ENCODE measurements at regions not wholly inside any gene's neighbourhood (a gene's known extent, or its start where the extent isn't known, plus 50 kb on each side); places are given as distances from the start of the nearest gene placed in this dataset.

DNA sequence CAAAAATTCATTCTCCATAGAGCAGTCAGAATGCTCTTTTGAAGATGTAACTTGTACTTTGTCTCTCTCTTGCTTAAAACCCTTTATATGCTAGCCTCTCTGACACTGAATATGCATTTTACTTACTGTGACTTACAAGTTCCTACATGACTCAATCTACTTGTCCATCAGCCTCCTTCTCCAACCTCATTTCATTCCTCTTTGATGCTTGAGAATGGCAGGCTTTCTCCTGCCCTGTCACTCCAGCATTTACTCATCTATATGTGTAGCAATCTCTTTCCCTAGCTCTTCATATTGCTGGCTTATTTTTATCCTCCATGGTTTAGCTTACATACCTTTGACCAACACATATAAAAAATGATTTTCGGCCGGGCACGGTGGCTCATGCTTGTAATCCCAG lies 561.9 kb downstream of the CCER1 start:
- DNase-seq (ENCODE audit: low spot score), result no peak
- no peak overlapping the region for H3K4me3 ChIP-seq (ENCODE audit: low read depth in 1 of 3, low read length in 3 of 3)
- H3K36me3 ChIP-seq (ENCODE audit: control insufficient read depth in 4 of 4, insufficient read depth in 3 of 4, low read depth in 1 of 4, low read length in 3 of 4), result no peaks in the 10 kb centered on the region
- H3K9ac ChIP-seq (ENCODE audit: low read depth in 1 of 2, low read length in 2 of 2), result no peak overlapping the region
- no peak overlapping the region for H3K27ac ChIP-seq (ENCODE audit: low read depth in 1 of 2, low read length in 2 of 2)
- H3K27me3 ChIP-seq (ENCODE audit: control insufficient read depth in 4 of 4, insufficient read depth in 4 of 4, low read length in 3 of 4), result no peaks in the 10 kb centered on the region
- WGBS, result 97% methylated on average over 3 of the region's 3 CpGs
- no peaks in the 10 kb centered on the region for H3K4me1 ChIP-seq (ENCODE audit: control insufficient read depth in 4 of 4, insufficient read depth in 4 of 4, low read length in 3 of 4)
- TF ChIP-seq ZBTB33 (IDR thresholded peaks at IDR 0.05) (no peak), FOXA2 (IDR thresholded peaks at IDR 0.05) (no peak), HNF4G (IDR thresholded peaks at IDR 0.05) (no peak), YY1 (IDR thresholded peaks at IDR 0.05) (no peak), JUND (IDR thresholded peaks at IDR 0.05) (no peak), TAF1 (conservative IDR thresholded peaks at IDR 0.05) (no peak), EGR1 (IDR thresholded peaks at IDR 0.05; ENCODE audit: low read depth in 2 of 2) (no peak), RAD21 (IDR thresholded peaks at IDR 0.05) (no peak), NR2F2 (IDR thresholded peaks at IDR 0.05) (no peak), GABPA (IDR thresholded peaks at IDR 0.05 in 1 of 2, conservative IDR thresholded peaks at IDR 0.05 in 1 of 2) (no peak), HNF4A (conservative IDR thresholded peaks at IDR 0.05) (no peak)
- TF ChIP-seq, protein P1, sequence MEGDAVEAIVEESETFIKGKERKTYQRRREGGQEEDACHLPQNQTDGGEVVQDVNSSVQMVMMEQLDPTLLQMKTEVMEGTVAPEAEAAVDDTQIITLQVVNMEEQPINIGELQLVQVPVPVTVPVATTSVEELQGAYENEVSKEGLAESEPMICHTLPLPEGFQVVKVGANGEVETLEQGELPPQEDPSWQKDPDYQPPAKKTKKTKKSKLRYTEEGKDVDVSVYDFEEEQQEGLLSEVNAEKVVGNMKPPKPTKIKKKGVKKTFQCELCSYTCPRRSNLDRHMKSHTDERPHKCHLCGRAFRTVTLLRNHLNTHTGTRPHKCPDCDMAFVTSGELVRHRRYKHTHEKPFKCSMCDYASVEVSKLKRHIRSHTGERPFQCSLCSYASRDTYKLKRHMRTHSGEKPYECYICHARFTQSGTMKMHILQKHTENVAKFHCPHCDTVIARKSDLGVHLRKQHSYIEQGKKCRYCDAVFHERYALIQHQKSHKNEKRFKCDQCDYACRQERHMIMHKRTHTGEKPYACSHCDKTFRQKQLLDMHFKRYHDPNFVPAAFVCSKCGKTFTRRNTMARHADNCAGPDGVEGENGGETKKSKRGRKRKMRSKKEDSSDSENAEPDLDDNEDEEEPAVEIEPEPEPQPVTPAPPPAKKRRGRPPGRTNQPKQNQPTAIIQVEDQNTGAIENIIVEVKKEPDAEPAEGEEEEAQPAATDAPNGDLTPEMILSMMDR (IDR thresholded peaks at IDR 0.05; ENCODE audit: low read depth, low read length, missing input control), result no peak
- TF ChIP-seq, protein P2, sequence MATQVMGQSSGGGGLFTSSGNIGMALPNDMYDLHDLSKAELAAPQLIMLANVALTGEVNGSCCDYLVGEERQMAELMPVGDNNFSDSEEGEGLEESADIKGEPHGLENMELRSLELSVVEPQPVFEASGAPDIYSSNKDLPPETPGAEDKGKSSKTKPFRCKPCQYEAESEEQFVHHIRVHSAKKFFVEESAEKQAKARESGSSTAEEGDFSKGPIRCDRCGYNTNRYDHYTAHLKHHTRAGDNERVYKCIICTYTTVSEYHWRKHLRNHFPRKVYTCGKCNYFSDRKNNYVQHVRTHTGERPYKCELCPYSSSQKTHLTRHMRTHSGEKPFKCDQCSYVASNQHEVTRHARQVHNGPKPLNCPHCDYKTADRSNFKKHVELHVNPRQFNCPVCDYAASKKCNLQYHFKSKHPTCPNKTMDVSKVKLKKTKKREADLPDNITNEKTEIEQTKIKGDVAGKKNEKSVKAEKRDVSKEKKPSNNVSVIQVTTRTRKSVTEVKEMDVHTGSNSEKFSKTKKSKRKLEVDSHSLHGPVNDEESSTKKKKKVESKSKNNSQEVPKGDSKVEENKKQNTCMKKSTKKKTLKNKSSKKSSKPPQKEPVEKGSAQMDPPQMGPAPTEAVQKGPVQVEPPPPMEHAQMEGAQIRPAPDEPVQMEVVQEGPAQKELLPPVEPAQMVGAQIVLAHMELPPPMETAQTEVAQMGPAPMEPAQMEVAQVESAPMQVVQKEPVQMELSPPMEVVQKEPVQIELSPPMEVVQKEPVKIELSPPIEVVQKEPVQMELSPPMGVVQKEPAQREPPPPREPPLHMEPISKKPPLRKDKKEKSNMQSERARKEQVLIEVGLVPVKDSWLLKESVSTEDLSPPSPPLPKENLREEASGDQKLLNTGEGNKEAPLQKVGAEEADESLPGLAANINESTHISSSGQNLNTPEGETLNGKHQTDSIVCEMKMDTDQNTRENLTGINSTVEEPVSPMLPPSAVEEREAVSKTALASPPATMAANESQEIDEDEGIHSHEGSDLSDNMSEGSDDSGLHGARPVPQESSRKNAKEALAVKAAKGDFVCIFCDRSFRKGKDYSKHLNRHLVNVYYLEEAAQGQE (IDR thresholded peaks at IDR 0.05), result no peak
- TF ChIP-seq, protein P3, sequence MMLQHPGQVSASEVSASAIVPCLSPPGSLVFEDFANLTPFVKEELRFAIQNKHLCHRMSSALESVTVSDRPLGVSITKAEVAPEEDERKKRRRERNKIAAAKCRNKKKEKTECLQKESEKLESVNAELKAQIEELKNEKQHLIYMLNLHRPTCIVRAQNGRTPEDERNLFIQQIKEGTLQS (IDR thresholded peaks at IDR 0.05), result no peak
- TF ChIP-seq, protein P4, sequence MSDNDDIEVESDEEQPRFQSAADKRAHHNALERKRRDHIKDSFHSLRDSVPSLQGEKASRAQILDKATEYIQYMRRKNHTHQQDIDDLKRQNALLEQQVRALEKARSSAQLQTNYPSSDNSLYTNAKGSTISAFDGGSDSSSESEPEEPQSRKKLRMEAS (IDR thresholded peaks at IDR 0.05), result no peak
- no peaks in the 10 kb centered on the region for H3K9me3 ChIP-seq (ENCODE audit: control insufficient read depth in 4 of 4, low read length in 3 of 4)

GRCh38 chr12:90390947-90391346 lies 564.0 kb downstream of the CCER1 start:
- no peak for DNase-seq (ENCODE audit: low spot score)
- Histone ChIP-seq H3K27ac (ENCODE audit: low read depth in 1 of 2, low read length in 2 of 2) (no peak overlapping the region), H3K9me3 (ENCODE audit: control insufficient read depth in 4 of 4, low read length in 3 of 4) (no peaks in the 10 kb centered on the region), H3K27me3 (ENCODE audit: control insufficient read depth in 4 of 4, insufficient read depth in 4 of 4, low read length in 3 of 4) (no peaks in the 10 kb centered on the region), H3K4me1 (ENCODE audit: control insufficient read depth in 4 of 4, insufficient read depth in 4 of 4, low read length in 3 of 4) (no peaks in the 10 kb centered on the region), H3K36me3 (ENCODE audit: control insufficient read depth in 4 of 4, insufficient read depth in 3 of 4, low read depth in 1 of 4, low read length in 3 of 4) (no peaks in the 10 kb centered on the region), H3K4me3 (ENCODE audit: low read depth in 1 of 3, low read length in 3 of 3) (no peak overlapping the region), H3K9ac (ENCODE audit: low read depth in 1 of 2, low read length in 2 of 2) (no peak overlapping the region)
- 55% methylated on average over 2 of the region's 2 CpGs for WGBS
- TF ChIP-seq EGR1 (IDR thresholded peaks at IDR 0.05; ENCODE audit: low read depth in 2 of 2) (no peak), FOXA2 (IDR thresholded peaks at IDR 0.05) (no peak), YY1 (IDR thresholded peaks at IDR 0.05) (no peak), ZBTB33 (IDR thresholded peaks at IDR 0.05) (no peak), JUND (IDR thresholded peaks at IDR 0.05) (no peak), NR2F2 (IDR thresholded peaks at IDR 0.05) (no peak), FOXA1 (IDR thresholded peaks at IDR 0.05) (no peak), HNF4G (IDR thresholded peaks at IDR 0.05) (no peak), SP1 (IDR thresholded peaks at IDR 0.05) (no peak), TAF1 (conservative IDR thresholded peaks at IDR 0.05) (no peak), RXRA (IDR thresholded peaks at IDR 0.05) (no peak)
- TF ChIP-seq, protein P4 (IDR thresholded peaks at IDR 0.05), result no peak
- TF ChIP-seq, protein P3 (IDR thresholded peaks at IDR 0.05), result no peak
